ENCODE measurements at regions not wholly inside any gene's neighbourhood (a gene's known extent, or its start where the extent isn't known, plus 50 kb on each side); places are given as distances from the start of the nearest gene placed in this dataset.
"Not testable (repeated sequence)": the region's sequence is repeated elsewhere in the genome, so short reads cannot be mapped to it uniquely, and the experiment has no call there.

DNA sequence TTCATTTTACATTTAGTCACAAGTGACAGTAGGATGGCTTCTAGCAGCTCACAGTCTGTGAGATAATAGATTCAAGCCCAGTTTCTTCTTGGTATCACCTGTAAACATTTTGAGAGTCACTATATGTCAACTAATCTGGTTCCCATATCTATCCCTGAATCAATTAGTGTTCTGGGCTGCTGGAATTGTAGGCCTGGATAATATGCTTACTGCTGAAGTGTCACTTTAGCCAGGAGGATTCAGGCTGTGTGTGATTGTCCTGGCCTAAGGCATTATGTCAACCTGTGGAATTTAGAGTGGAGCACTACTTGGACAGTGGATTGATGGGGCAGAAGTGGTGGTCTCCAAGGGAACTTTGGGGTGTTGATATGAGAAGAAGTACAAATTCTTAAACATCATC lies 1071.8 kb upstream of the CITED2 start:
- no peaks in the 10 kb centered on the region for H3K36me3 Mint-ChIP-seq
- CTCF ChIA-PET = no interaction called here
- DNase-seq = no peak
- no peak overlapping the region for H3K27ac Mint-ChIP-seq
- H3K27me3 Mint-ChIP-seq = no peaks in the 10 kb centered on the region
- H3K9me3 Mint-ChIP-seq = no peaks in the 10 kb centered on the region
- H3K4me1 Mint-ChIP-seq = no peaks in the 10 kb centered on the region
- H3K4me3 Mint-ChIP-seq = no peak overlapping the region

DNA sequence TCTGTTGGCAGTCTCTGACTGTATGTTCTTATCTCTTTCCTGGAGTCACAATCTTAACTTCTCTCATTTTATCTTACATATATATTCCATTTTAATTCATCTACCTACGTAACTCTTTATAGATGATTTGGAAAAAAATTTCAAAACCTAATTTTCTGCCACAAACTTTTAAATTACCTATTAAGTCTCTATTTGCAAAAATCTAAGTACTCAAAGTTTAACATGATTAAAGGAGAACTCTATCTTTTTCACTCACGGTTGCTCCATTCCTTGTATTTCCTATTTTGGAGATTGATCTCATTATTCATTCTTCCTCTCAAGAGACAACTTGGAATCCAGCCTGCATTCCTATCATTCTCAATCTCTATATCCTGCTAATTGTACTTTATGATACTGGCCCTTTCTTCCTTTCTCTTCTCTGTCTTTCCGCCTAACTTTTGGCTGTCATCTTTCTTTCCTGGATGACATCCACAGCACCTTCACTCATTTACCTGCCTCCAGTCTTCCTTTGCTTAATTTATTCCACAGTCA lies 1071.1 kb upstream of the CITED2 start:
- DNase-seq = no peak
- CTCF ChIA-PET = no interaction called here
- H3K36me3 Mint-ChIP-seq = no peaks in the 10 kb centered on the region
- H3K4me1 Mint-ChIP-seq = no peaks in the 10 kb centered on the region
- H3K9me3 Mint-ChIP-seq = no peaks in the 10 kb centered on the region
- H3K27ac Mint-ChIP-seq = no peak overlapping the region
- H3K27me3 Mint-ChIP-seq = no peaks in the 10 kb centered on the region
- no peak overlapping the region for H3K4me3 Mint-ChIP-seq

DNA sequence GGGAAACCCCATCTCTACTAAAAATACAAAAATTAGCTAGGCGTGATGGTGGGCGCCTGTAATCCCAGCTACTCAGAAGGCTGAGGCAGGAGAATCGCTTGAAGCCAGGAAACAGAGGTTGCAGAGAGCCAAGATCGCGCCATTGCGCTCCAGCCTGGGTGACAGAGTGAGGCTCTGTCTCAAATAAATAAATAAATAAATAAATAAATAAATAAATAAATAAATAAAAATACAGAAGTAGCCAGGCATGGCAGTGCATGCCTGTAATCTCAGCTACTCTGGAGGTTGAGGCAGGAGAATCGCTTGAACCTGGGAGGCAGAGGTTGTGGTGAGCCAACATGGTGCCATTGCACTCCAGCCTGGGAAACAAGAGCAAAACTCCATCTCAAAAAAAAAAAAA lies 1068.7 kb upstream of the CITED2 start:
- H3K4me3 Mint-ChIP-seq, CTCF ChIA-PET, H3K27ac Mint-ChIP-seq, DNase-seq, H3K27me3 Mint-ChIP-seq, H3K4me1 Mint-ChIP-seq, H3K36me3 Mint-ChIP-seq, H3K9me3 Mint-ChIP-seq: not testable (repeated sequence)

DNA sequence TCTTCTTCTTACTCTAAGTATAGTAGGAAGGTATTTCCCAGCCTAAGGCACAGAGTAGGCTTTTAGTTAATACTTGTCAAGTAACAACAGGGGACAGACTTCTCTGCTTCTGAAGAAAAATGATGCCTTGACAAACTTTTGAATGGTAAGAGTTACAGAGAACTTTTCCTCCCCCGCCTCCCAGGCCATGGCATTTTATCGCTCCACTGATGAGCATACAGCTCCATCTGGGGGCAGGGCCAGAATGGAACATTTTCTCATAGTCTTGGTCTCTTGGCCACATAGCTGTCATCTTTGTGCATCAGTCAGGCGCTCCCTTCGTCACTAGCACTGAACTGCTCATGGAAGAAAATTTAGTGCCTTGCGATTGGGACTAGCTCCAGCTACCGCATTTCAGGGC lies 1066.8 kb upstream of the CITED2 start:
- Mint-ChIP-seq H3K4me3 (no peak overlapping the region), H3K9me3 (no peaks in the 10 kb centered on the region), H3K27ac (no peak overlapping the region), H3K36me3 (no peaks in the 10 kb centered on the region), H3K27me3 (no peaks in the 10 kb centered on the region), H3K4me1 (no peaks in the 10 kb centered on the region)
- CTCF ChIA-PET = no interaction called here
- no peak for DNase-seq

DNA sequence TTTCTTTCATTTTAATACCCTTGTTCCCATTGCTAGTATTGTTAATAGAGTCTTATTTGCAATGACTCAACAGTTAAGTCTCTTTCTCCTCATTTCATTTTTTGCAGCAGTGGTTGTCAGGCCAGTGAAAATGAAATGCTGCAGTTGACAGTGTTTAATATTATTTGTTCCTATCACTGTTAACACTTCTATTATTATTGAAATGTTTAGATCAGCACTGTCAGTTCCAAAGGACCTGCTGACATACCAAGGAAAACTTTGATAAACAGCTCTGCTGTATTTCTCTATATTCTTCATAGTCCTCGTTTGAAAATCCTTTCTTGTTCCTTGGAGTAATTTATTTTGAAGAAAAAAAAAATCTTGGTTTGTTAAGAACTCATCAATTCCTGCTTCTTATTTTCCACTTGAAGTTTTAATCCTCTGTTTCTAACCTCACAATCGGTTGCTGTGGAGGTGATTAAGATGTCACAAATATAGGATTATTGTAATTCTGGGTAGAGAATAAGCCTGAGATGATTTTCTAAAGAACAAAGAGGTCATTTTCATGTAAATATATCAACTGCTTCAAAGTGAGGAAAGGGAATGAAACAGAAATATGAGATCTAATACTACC lies 1065.9 kb upstream of the CITED2 start:
- Mint-ChIP-seq H3K9me3 (no peaks in the 10 kb centered on the region), H3K36me3 (no peaks in the 10 kb centered on the region), H3K4me3 (no peak overlapping the region), H3K4me1 (no peaks in the 10 kb centered on the region), H3K27me3 (no peaks in the 10 kb centered on the region), H3K27ac (no peak overlapping the region)
- DNase-seq = no peak
- CTCF ChIA-PET = no interaction called here

DNA sequence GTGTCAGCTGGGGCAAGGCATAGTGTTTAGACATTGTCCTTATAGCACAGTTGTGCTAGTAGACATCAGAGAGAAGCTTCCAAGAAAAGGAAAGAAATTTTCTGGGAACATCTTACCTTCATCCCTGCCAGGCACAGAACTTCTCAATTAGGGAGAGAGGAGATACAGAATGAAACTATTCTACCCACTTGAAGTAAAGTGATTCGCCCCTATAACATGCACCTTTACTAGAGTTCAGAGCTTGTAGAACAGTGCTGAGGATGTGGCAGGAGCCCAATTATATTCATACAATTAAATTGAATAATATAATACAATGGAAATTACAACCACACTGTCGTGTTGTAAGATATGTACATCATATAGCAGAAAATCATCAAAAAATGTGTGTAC lies 1063.9 kb upstream of the CITED2 start:
- no peak overlapping the region for H3K27ac Mint-ChIP-seq
- no peaks in the 10 kb centered on the region for H3K4me1 Mint-ChIP-seq
- no peaks in the 10 kb centered on the region for H3K36me3 Mint-ChIP-seq
- CTCF ChIA-PET = no interaction called here
- H3K9me3 Mint-ChIP-seq = no peaks in the 10 kb centered on the region
- DNase-seq = no peak
- no peak overlapping the region for H3K4me3 Mint-ChIP-seq
- no peaks in the 10 kb centered on the region for H3K27me3 Mint-ChIP-seq

DNA sequence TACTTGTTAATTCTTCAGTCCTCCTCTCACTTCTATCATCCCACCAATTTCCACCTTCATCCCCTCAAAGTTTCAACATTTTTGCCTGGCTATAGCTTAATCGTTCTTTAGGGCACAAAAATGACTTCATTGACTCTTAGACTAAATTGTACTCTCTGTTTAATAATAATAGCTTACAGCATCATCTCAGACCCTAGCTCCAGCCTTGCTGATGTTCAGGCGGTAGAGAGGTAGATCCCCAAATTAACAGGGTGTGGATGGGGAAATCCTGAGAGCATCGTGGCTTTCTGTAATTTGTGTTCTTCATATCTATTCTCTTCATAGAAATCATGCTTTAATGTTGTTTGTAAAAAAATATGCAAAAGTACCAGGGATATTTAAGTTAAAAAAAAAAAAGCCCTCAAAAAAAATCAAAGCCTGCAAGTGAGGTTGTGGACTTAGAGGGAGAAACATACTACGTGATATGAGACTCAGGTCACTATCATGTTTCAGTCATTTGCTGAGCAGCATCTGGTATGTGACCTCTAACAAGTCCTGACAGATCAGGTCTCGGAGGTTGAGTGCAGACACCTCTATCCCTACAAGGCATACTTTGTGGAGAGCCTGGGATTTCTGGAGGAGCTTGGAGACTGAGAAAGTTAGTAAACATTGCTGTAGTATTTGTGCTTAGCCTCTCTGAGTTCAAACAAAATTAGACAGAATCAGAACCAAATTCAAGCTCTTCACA lies 1063.3 kb upstream of the CITED2 start:
- H3K9me3 Mint-ChIP-seq = no peaks in the 10 kb centered on the region
- CTCF ChIA-PET = no interaction called here
- H3K27me3 Mint-ChIP-seq = no peaks in the 10 kb centered on the region
- H3K4me3 Mint-ChIP-seq = no peak overlapping the region
- no peak for DNase-seq
- H3K4me1 Mint-ChIP-seq = no peaks in the 10 kb centered on the region
- H3K27ac Mint-ChIP-seq = no peak overlapping the region
- H3K36me3 Mint-ChIP-seq = no peaks in the 10 kb centered on the region

DNA sequence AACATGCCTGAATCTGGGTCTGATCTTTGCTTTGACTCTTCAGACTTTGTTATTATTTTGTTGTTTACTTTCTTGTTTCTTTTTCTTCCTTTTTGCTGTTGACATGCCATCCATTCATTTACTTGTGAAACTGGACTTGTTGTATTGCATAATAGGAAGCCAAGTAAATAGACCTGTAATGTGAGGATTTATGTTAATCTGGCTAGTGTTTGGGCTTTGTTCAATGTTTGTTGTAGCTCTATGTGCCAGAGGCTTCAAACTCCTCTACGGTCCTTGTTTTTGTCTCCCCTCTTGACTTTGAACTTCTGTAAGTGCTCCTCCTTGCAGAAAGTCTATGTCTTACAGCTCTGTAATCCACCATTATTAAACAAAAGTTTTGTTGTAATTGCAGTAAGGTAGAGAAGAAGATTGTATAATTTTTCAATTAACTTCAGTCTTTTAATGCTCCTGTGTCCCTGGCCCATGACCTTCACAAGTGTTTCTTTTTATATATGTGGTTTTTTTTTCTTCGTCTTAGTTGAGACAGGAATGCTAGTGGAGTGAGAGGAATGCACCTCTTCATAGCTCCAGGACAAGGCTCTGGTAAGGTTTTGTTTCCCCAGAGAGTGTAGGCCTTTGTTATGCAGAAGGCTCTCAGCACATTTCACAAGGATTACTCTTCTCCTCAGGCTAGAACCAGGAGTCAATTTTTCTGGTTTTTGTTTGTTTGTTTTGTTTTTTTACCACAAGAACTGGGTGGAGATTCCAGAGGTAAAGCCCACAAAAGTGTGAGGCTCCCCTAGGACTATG lies 1061.8 kb upstream of the CITED2 start:
- H3K36me3 Mint-ChIP-seq = no peaks in the 10 kb centered on the region
- CTCF ChIA-PET = no interaction called here
- H3K27ac Mint-ChIP-seq = no peak overlapping the region
- H3K27me3 Mint-ChIP-seq = no peaks in the 10 kb centered on the region
- H3K4me1 Mint-ChIP-seq = no peaks in the 10 kb centered on the region
- no peak for DNase-seq
- H3K4me3 Mint-ChIP-seq = no peak overlapping the region
- H3K9me3 Mint-ChIP-seq = no peaks in the 10 kb centered on the region

DNA sequence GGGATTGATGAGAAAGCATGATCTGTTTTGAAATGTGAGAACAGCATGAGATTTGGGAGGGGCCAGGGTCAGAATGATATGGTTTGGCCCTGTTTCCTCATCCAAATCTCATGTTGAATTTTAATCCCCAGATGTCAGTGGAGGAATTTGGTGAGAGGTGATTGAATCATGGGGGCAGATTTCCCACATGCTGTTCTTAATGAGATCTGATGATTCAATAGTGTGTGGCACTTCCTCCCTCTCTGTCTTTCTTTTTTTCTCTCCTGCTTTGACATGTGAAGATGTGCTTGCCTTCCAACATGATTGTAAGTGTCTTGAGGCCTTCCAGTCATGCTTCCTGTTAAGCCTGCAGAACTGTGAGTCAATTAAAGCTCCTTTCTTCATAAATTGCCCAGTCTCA lies 1060.3 kb upstream of the CITED2 start:
- DNase-seq = no peak
- H3K36me3 Mint-ChIP-seq = no peaks in the 10 kb centered on the region
- no peaks in the 10 kb centered on the region for H3K9me3 Mint-ChIP-seq

DNA sequence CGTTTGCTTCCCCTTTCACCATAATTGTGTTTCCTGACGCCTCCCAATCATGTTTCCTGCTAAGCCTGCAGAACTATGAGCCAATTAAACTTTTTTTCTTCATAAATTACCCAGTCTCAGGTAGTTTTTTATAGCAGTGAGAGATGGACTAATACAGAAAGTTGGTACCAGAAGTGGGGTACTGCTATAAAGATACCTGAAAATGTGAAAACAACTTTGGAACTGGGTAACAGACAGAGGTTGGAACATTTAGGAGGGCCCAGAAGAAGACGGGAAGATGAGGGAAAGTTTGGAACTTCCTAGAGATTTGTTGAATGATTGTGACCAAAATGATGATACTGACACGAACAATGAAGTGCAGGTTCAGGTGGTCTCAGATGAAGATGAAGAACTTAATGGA lies 1058.6 kb upstream of the CITED2 start:
- no peaks in the 10 kb centered on the region for H3K36me3 Mint-ChIP-seq
- DNase-seq = no peak
- H3K4me3 Mint-ChIP-seq = no peak overlapping the region
- H3K27me3 Mint-ChIP-seq = no peaks in the 10 kb centered on the region
- H3K9me3 Mint-ChIP-seq = no peaks in the 10 kb centered on the region
- no peaks in the 10 kb centered on the region for H3K4me1 Mint-ChIP-seq
- H3K27ac Mint-ChIP-seq = no peak overlapping the region
- CTCF ChIA-PET = no interaction called here

More for the DNA sequence above, 1060.3 kb upstream of the CITED2 start:
- Mint-ChIP-seq H3K27me3 (no peaks in the 10 kb centered on the region), H3K4me3 (no peak overlapping the region), H3K27ac (no peak overlapping the region), H3K4me1 (no peaks in the 10 kb centered on the region)
- CTCF ChIA-PET = no interaction called here

DNA sequence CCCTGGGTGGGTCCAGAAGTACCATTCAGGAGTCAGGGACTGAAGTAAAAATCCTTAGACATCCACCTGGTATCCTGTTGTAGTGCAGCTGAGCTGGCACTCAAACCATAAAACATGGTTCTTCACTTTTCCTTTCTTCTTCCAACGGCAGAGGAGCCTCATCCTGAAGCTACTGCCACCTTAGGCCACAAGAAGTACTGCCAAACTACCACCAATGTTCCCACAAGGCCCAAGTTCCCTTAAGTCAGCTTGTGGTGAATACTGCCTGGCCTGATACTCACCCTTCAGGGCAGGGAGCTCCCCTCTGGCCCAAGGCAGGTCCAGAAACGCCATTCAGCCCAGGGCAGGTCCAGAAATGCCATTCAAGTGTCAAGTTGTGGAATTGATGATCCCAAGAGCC lies 1053.4 kb upstream of the CITED2 start:
- Mint-ChIP-seq H3K27ac (no peak overlapping the region), H3K4me1 (no peaks in the 10 kb centered on the region), H3K27me3 (no peaks in the 10 kb centered on the region), H3K9me3 (no peaks in the 10 kb centered on the region), H3K36me3 (no peaks in the 10 kb centered on the region), H3K4me3 (no peak overlapping the region)
- CTCF ChIA-PET = no interaction called here
- DNase-seq = no peak

DNA sequence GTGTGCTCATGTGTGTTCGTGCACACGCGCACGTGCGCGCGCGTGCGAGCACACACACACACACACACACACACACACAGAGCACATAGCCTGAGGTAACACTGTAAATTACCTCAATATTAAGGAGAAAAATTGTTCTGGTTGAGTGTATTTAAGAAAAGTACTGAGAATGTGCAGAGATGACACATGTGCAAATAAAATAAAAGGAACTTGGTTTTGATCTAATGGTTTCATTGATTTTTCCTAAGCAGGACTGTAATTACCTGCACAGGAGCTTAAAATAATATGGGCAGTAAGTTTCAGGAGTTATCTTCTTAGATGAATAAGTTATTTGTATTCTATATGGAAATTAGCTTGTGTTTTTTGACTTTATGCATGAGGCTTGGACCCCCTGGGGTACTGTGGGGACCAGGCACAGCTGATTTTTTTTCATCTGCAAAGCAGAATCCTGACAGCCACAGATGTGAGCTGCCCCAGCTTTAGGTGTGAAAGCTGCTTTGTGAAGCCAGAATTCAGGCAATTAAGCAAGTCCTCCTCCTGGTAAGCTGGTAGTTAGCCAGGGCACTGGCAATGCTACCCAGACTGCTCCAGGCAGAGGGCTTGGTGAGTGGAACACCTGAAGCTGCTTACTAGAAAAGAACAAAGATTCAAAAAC lies 1040.6 kb upstream of the CITED2 start:
- H3K27ac Mint-ChIP-seq = no peak overlapping the region
- DNase-seq = no peak
- CTCF ChIA-PET = no interaction called here
- H3K27me3 Mint-ChIP-seq = no peaks in the 10 kb centered on the region
- no peaks in the 10 kb centered on the region for H3K36me3 Mint-ChIP-seq
- no peaks in the 10 kb centered on the region for H3K4me1 Mint-ChIP-seq
- peaks cover 4% of the 10 kb centered on the region for H3K9me3 Mint-ChIP-seq
- H3K4me3 Mint-ChIP-seq = no peak overlapping the region

DNA sequence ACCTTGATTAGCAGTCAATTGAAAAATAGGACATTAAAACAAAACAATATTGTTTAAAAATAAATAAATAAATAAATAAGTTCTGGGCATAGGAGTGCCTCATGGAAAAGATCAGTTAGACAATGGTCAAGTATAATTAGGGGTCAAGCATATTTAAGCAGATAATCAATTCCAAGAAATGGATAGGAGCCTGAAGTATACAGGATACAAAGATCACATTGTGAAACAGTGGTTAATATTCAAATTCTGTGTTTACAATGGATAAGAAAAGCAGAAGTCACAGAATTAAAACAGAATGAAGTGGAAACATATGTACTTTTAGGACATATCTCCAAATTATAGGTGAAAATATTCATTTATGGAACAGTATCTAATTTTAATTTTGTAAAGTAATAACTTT lies 1028.6 kb upstream of the CITED2 start:
- DNase-seq = no peak
- Mint-ChIP-seq H3K4me1 (no peaks in the 10 kb centered on the region), H3K9me3 (no peaks in the 10 kb centered on the region), H3K27me3 (no peaks in the 10 kb centered on the region), H3K4me3 (no peak overlapping the region), H3K36me3 (no peaks in the 10 kb centered on the region), H3K27ac (no peak overlapping the region)
- CTCF ChIA-PET = no interaction called here

DNA sequence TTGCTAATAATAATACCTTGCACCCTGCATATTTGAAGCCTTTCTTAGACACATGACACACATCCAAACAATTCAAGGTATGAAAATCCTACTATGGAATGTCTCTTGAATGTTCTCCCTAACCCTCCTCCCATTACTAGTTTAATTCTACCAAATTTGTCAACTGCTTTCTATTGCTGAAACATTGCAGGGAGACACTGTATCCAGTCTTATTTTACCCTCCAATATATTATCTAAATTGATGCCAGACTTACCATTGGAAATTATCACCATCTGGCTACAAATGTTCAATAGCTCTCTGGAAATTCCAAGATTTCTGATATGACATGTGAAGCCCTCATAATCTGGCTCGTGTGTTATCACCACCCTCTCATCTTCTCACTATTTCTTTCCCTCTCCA lies 1027.3 kb upstream of the CITED2 start:
- Mint-ChIP-seq H3K4me3 (no peak overlapping the region), H3K9me3 (no peaks in the 10 kb centered on the region), H3K4me1 (no peaks in the 10 kb centered on the region), H3K27me3 (no peaks in the 10 kb centered on the region), H3K27ac (no peak overlapping the region), H3K36me3 (no peaks in the 10 kb centered on the region)
- CTCF ChIA-PET = no interaction called here
- no peak for DNase-seq

DNA sequence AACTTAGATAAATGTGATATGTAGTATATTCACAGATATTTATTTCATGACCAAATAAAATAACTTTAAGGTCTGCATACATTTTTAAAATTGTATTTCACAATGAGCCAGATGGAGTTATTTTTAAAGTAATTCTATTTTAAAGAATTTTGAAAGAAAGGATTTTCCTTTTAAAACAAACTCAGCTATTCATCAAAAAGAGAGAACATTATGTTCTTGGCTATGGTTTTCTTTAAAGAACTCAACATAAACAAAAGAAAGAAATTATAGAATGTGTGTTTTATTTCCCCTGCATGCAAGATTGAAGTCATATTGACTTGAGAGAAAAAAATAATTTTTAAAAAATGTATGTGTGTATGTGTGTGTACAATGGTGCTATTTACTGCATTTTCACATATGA lies 1023.6 kb upstream of the CITED2 start:
- Mint-ChIP-seq H3K36me3 (no peaks in the 10 kb centered on the region), H3K4me3 (no peak overlapping the region), H3K4me1 (no peaks in the 10 kb centered on the region), H3K27me3 (no peaks in the 10 kb centered on the region), H3K27ac (no peak overlapping the region), H3K9me3 (no peaks in the 10 kb centered on the region)
- DNase-seq = no peak
- CTCF ChIA-PET = no interaction called here
